Central memory CD4-positive, alpha-beta T cell (primary cell): ENCODE measurements at regions not wholly inside any gene's neighbourhood (a gene's known extent, or its start where the extent isn't known, plus 50 kb on each side); places are given as distances from the start of the nearest gene placed in this dataset.
"Not testable (repeated sequence)": the region's sequence is repeated elsewhere in the genome, so short reads cannot be mapped to it uniquely, and the experiment has no call there.

Experiments
- DNase-seq: peaks from one replicate; pipeline ENCODE4 v3.0.0; 2022

DNA sequence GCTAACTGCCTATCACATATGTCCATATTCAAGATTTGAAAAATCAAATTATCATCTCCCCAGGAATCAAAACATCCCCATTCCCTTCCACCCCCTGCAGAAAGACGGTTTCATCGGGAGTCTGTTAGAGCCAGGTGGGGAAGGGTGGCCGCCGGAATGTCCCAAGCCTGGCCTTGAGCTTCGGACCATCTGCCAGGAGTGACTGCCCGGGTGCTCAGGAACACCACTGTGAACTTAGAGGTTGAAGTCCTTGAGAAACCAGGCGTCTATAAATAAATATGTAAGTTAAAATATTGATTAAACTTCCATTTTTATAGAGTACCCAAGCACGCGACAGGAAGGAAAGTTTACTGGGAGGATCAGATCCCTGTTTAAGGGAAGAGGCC, 250.8 kb downstream of the DLL1 start:
- no peak for DNase-seq

DNA sequence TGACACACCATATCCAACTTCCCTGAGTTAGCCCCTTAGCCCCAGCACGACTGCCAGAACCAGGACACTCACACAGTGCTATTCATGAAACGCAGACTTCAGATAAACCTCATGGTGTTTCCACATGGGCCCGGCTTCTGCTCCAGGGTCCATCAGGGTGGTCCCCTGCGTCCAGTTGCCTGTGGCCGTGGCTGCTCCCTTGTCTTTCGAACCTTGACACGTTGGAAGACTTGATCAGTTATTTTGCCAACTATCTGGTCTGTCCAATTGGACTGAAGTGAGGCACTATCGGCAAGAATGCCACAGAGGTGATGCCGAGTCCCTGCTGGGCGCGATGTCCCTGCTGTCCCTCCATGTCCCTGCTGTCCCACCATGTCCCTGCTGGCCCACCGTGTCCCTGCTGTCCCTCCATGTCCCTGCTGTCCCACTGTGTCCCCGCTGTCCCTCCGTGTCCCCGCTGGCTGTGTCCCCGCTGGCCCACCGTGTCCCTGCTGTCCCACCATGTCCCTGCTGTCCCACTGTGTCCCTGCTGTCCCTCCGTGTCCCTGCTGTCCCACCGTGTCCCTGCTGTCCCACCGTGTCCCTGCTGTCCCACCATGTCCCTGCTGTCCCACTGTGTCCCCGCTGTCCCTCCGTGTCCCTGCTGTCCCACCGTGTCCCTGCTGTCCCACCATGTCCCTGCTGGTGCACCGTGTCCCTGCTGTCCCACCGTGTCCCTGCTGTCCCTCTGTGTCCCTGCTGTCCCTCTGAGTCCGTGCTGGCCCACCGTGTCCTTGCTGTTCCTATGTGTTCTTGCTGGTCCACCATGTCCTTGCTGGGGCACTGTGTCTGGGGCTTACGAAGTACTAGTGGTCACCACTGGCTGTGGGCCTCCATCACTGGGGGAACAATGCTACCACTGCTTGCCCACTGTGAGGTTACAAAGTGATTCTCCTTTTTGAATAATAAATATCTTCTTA, 251.4 kb downstream of the DLL1 start:
- DNase-seq = no peak

DNA sequence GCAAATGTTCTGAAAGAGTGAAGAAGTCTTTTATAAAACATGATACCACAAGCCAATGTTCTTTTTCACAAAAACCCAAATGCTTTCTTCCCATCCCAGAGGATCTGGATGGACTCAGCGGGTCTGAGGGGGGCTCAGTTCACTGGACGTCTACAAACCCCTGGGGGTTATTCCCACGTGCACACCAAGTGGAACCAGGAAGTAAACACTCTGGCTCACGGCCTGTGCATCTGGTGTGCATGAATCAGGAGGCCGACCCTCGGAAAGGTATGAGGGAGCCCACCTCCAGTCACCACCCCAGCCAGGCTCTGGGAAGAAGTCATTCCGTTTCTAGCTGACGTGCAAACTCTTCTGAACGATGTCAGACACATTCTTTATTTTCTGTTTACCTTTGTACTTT, 252.2 kb downstream of the DLL1 start:
- no peak for DNase-seq

DNA sequence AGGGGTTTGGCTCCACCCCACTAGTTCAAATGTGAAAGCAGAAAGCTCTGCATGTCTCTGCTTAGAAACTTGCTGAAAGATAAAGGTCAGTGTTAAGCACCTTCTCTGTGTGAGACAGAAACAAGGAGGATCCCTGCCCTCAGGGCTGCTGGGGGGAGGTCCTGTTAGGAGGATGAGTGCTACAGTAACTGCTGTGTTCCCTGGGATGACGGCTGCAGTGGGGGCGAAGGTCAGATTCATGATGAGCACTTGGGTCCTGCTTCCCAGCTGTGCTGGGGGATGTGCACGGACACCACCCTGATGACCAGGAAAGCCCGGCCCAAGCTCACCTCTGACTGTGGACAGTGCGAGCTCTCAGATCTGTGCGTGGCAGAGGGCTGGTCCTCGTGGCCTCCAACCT, 252.6 kb downstream of the DLL1 start:
- DNase-seq = no peak

DNA sequence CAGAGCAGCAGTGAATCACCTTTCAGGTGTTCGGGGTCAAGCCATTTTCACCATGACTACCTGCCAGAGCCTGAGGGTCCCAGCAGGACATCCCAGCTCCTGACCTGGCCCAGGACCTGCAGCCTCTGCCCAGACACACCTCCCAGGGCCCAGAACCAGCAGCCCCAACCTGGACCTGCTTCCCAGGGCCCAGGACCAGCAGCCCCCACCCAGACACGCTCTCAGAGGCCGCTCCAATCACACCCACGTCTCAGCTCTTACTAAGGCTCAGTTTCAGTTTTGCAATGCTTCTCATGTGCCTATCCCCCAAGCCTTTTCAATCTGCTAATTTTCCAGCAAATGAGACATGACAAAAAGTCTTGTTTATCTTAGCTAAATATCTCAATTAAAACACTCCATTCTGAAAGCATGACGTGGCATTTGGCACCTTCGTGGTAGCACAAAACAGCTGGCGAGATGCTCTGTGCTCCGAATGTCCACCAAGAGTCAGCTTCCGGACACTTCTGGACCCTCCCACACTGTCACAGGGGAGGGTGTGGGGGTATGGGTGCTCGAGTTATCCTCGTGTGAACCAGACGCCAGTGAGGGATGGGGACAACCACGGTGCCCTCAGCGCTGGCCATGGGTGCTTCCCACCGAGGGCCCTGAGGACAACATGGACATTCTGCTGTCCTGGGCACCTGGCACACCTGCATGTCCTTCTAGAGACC, 253.2 kb downstream of the DLL1 start:
- no peak for DNase-seq

DNA sequence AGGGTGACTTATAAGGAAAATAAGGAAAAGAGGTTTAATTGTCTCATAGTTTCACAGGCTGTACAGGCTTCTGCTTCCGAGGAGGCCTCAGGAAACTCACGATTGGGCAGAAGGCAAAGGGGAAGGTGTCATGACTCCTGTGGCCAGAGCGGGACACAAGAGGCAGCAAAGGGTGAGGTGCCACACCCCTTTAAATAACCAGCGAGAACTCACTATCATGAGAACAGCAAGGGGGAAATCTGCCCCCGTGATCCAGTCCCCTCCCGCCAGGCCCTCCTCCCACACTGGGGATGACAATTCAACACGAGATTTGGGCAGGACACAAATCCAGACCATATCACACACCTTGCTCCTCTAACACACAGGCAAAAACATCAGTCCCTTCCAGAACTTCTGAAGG, 254.0 kb downstream of the DLL1 start:
- DNase-seq = no peak

DNA sequence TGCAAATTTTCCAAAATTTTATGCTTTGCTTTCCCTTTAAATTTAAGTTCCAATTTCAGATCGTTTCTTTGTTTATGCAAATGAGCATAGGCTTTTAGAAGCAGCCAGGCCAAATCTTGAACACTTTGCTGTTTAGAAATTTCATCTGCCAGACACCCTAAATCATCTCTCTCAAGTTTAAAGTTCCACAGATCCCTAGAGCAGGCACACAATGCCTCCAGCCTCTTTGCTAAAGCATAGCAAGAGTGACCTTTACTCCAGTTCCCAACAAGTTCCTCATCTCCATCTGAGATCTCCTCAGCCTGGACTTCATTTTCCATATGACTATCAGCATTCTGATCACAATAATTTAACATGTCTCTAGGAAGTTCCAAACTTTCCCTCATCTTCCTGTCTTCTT, 254.5 kb downstream of the DLL1 start:
- DNase-seq = not testable (repeated sequence)

DNA sequence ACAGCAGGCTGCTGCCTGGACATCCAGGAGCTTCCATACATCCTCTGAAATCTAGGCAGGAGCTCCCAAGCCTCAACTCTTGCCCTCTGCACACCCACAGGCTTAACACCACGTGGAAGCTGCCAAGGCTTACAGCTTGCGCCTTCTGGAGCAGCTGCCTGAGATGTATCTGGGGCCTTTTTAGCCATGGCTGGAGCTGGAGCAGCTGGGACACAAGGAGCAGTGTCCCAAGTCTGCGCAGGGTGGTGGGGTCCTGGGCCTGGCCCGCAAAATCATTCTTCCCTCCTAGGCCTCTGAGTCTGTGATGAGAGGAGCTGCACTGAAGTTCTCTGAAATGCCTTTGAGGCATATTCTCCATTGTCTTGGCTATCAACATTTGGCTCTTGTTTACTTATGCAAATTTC, 255.0 kb downstream of the DLL1 start:
- no peak for DNase-seq

DNA sequence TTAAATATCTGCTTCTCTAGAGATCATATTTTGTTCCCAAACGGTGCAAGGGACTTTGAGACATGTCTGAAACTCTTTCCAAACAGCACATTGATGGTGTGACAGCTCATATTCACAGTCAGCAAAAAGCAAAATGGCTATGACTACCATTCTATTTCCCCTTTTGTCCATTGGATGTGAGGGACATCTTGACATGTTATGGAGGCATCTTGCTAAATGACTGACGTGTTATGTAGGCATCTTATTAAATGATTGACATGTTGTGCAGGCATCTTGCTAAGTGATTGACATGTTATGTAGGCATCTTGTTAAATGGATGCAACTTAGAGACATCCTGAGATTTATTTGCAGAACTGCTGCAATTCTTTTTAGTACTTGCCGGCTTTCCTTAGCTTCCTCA, 255.8 kb downstream of the DLL1 start:
- DNase-seq = no peak

DNA sequence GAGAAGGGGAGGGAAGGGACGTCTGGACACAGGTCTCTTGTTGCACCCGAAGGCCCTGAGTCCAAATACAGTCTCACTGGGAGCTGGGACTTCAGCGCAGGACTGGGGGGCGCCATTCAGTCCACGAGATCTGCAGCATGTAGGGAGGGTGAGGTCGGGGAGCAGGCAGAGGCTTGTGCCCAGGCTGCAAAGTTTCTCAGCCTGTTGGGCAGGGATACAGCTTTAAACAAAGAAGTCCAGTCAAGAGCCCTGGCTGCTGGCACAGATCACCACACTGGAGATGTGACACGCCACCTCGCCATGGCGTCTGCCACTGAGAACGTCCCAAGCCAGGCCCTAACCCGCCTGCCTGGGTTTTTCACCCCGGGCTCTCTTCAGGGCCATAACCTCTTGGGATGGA, 256.6 kb downstream of the DLL1 start:
- DNase-seq = no peak

DNA sequence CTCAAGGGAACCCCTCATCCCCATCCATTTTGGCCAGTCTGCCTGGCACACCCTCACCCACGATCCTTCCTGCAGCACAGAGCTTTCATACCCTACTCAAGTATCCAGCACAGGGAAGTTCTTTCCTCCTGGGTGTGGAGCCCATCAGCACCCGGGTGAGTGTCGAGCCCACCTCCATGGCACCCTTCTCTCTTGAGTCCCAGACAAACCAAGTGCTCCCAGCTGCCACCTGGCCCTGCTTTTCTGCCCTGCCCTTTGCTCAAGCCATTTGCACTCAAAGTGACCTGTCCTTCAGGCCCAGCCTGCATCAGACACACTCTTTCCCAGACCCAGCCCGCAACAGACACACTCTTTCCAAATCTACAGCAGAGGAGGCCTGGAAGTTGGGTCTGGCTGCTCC, 257.2 kb downstream of the DLL1 start:
- no peak for DNase-seq

DNA sequence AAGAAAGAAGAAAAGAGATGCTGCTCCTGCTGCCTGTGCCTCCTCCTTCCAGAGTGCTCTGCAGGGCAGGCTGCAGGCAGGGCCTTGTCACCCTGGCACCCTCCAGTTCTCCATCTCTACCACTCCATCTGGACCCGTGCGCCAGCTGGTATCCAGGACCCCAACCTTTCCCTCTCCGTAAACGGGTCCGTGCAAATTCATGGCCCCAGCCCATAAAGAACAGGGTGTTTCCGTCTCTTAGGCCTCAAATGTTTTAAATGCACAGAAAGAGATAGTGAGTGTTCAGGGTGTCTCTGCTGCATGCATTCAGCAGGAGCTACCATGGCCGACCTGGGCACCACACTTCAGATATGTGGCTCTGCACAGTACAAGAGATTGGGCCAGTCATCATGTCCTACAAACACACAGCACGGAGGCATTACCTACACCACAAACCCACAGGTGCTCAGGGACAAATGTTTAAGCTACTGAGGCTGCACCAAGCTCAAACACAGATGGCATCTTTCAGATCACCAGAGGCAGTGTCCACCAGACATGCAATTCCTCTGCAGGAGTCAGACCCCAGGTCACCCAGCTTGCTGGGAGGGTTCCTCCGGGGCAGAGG, 258.1 kb downstream of the DLL1 start:
- no peak for DNase-seq

DNA sequence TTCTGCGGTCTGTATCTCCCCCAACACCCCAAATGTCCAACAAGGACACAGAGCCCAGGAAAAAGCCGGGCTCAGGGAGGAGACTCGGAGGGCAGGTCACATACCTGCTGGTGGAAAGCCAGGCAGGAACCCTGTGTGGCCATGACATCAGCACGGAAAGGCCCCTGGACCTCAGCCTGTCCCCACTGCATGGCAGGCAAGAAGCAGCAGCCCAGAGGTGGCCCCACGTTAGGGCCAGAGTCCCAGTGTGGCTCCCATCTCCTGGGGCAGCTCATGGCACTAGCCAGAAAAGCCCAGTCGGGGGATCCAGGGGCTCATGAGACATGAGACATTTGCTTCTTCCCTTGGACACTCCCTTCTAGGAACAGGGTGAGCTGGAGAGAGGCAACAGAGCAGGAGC, 258.7 kb downstream of the DLL1 start:
- DNase-seq = no peak

DNA sequence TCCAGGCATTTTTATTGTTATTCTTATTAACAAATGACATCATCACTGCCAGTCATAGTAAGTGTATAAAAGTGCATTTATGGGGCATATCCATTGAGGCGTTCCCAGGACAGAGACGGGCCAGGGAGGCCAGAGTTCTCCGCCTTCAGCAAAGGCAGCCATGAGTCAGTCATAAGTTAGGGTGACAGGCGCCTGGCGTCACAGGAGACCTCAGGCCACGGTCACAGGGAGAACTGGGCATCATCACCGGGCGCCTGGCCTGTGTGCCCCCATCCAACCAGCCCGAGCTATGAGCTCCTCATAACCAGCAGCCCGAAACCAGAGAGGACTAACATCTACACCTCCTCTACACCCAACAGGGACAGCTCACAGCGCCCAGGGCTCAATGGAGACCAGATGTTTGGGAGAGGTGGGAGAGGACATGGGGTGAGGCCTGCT, 259.2 kb downstream of the DLL1 start:
- DNase-seq = no peak

DNA sequence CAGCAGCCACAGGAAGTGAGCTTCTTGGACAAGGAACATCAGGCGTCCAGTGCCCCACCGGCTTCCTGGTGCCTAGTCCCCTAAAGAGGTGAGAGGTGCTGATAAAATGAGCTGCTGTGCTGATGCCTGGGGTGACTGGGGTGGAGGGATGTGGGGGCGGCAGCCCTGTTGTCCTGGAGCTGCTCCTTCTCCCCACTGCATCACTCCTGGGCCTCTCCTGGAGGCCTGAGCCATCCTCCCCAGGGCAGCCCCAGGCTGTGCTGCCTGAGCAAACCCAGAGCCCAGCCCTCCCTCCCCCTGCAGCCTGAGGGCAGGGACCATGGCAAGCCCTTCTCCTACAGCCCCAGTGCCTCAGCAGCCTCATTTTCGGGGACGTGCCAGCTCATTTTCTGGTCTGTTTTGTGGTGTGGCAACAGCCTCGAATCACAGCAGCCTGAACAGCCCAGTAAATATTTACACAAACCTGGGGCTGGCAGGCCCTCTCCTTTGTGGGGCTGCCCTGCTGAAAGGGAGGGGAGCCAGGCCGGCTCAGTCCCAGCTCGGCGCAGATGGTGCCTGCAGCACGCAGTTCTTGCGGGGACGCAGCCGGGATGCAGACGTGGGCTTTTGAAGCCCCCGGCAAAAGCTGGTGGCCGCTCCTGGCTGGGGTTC, 259.9 kb downstream of the DLL1 start:
- DNase-seq = no peak

DNA sequence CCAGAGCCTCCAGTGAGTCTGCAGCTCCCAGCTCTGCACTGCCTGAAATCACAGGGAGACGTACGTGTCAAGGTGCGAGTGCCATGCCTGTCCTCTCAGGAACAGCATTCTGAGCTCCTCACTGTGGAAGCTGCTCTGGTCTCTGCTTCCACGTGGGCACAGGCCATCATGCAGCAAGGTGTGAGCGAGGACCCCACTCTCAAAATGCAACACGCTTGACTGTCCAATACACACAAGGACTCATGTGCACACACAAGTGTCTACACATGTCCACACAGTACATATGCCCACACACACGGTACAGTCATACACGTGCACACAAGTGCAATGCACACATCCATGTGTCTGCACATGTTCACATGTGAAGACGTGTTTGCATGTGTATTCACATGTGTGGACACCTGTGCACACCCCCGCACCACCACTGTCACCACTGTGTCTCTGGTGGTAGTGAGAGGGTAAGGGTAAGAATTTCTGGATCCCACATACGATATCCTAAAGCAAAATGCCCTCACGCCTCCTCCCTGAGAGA, 260.5 kb downstream of the DLL1 start:
- DNase-seq = no peak

DNA sequence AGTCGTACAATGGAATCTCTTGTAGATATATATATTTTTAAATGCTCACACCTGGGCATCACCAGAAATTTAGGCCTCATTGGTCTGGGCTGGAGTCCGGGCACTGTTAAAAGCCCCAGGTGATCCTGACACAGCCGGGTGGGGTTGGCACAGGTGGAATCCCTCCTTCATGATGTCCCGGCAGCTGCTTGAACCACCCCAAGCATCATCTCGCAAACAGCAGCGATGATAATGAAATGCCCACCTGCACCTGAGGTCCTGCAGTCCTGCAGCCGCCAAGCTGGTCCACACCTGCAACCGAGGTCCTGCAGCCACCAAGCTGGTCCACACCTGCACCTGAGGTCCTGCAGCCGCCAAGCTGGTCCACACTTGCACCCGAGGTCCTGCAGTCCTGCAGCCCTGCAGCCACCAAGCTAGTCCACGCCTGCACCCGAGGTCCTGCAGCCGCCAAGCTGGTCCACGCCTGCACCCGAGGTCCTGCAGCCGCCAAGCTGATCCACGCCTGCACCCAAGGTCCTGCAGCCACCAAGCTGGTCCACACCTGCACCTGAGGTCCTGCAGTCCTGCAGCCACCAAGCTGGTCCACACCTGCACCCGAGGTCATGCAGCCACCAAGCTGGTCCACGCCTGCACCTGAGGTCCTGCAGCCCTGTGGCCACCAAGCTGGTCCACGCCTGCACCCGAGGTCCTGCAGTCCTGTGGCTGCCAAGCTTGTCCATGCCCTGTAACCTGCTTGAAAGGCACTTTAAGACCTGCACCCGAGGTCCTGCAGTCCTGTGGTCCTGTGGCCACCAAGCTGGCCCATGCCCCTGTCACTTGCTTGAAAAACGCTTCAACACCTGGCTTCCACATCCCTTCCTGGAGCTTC, 261.2 kb downstream of the DLL1 start:
- DNase-seq = no peak

DNA sequence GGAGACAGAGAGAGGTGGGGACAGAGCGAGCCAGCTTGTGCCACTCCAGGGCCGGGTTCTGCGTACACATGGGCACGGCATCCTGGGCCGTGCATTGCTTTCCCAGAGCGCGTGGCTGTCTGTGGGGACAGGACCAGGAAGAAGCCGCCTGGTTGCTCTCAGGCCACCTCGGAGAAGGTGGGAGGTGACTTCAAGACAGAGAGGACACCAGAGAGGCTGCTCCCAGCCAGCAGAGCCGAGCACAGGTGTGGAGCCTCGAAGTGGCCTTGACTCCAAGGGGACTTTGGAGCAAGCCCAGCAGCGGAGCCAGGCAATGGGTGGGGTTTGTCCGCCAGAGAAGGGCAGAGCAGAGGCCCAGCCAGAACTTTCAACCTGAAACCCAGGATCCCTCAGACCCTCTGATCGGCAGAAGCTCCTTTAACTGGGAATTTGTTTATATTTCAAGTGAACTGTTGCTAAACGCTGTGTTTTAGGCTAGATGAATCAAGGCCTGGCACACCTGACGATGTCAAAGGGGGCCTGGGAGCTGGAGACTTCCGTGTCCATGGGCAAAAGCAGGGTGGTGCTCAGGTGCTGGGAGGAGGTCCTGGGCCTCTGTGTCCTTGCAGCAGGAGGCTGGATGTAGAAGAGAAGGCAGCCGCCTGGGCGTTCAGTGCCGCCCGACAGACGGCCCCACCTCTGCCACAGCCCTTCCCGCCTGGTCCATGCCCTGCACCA, 262.1 kb downstream of the DLL1 start:
- DNase-seq = no peak

DNA sequence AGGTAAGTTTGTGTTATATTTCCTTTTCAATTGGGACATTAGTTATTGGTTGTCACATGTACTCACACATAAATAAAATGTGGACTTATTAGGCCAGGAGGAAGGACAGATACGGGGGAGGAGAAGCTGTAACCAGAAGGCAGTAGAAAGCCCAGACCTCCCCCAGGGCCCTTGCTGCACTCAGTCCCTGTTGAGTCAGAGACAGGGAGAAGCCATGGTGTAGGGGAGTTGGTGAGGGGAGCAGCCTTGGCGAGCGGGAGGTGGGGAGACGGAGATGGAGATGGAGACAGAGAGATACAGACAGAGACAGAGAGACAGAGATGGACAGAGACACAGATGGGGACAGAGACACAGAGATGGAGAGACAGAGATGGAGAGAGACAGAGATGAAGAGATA, 263.2 kb downstream of the DLL1 start:
- no peak for DNase-seq

DNA sequence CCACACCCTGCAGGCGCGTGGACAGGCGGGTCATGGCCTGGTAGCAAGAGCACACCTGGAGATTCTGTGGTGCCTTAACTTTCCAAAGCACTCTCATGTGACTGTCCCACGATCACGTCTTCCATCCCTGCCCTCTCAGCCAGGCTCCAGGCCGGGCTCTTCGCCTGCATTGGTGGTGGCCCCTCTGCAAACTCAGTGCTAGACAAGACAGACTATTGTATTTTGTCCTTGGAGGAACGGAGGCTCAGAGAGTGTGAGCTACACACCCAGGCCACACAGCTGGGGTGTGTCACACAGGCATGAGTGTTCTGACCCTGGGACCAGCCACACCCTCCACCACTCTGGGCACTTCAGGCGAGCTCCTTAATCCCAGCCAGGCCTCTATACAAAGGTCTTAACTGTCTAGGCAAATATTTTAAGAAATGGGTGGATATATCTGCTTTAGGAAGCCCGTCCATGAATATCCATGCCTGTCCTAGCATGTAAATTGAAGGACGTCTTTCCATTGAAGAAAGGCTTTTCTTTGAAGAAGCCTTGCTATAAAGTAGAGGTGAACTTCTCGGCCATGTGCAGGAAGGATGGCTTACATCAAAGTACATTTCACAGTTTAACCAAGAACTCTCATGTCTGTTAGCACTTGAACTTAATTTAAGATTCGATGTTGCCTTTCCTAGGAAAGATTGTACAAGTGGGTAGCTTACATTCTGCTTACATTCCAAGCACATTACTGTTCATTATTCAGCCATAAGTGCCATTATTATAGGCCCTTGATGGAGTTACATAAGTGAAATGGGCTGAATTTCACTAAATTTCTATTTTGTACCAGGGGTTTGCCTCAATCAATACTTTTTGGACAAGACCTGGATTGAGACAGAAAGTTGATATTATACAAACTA, 263.9 kb downstream of the DLL1 start:
- no peak for DNase-seq
